HG02870 (cell line): ENCODE measurements at regions not wholly inside any gene's neighbourhood (a gene's known extent, or its start where the extent isn't known, plus 50 kb on each side); places are given as distances from the start of the nearest gene placed in this dataset.
"Not testable (repeated sequence)": the region's sequence is repeated elsewhere in the genome, so short reads cannot be mapped to it uniquely, and the experiment has no call there.

ENCODE experiments used
- ATAC-seq: cut with Tn5 transposase; IDR thresholded peaks from one replicate; pipeline ENCODE4 v1.9.1; 2021; ENCODE audit warnings: mild to moderate bottlenecking, moderate library complexity; ENCODE audit not compliant: unreplicated experiment

DNA sequence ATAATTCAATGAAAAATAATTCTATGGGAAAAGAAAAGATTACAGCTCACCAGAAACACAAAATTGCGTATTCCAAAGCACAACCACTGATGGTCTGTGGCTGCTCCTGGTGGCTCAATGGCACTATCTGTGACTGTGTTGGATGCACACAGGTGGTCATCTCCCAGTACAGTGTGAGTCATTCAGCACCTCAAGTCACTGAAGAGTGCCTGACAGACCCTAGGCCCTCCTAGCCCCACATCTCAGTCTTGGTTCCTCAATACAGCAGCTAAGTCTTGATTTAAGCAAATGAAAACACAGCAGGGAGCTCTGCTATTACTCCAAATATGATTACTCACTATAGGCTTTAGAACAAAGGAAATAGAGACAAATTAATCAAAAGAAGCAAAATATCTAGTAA, 233.4 kb upstream of the FRG1 start:
- peak; percentile 92 for ATAC-seq

GRCh38 chr4:189711956-189712355, 228.7 kb upstream of the FRG1 start:
- ATAC-seq, result not testable (repeated sequence)

- not testable (repeated sequence) for ATAC-seq
Observed at GRCh38 chr4:189721016-189721993, 219.4 kb upstream of the FRG1 start.

DNA sequence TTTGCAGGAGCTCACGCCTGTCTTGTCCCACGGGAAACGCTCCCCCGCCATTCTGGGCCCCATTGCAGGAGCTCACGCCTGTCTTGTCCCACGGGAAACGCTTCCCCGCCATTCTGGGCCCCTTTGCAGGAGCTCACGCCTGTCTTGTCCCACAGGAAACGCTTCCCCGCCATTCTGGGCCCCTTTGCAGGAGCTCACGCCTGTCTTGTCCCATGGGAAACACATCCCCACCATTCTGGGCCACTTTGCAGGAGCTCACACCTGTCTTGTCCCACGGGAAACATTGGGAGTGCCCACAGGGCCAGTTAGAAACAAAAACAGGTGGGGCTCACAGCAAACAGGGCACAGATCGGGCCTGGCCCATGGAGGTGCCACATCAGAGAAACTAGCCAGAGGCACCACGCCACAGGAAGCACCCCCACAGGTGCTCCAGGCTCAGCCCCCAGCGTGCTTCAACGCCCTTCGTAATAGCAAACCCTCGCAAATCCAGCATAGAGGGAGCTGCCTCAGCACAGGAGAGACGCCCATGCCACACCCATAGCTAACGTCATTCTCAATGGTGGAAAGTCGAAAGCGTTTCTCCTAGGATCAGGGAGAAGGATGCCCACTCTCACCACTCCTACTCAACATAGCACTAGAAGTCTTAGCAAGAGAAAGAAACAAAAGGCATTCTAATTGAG, 218.2 kb upstream of the FRG1 start:
- not testable (repeated sequence) for ATAC-seq

GRCh38 chr4:189727982-189728638, 212.6 kb upstream of the FRG1 start:
- ATAC-seq, result not testable (repeated sequence)

GRCh38 chr4:189731989-189732388, 208.7 kb upstream of the FRG1 start:
- ATAC-seq, result not testable (repeated sequence)

GRCh38 chr4:189733507-189733906, 207.2 kb upstream of the FRG1 start:
- not testable (repeated sequence) for ATAC-seq

- not testable (repeated sequence) for ATAC-seq
Observed at GRCh38 chr4:189734648-189735267, 205.9 kb upstream of the FRG1 start.

GRCh38 chr4:189736656-189737055, 204.0 kb upstream of the FRG1 start:
- not testable (repeated sequence) for ATAC-seq

DNA sequence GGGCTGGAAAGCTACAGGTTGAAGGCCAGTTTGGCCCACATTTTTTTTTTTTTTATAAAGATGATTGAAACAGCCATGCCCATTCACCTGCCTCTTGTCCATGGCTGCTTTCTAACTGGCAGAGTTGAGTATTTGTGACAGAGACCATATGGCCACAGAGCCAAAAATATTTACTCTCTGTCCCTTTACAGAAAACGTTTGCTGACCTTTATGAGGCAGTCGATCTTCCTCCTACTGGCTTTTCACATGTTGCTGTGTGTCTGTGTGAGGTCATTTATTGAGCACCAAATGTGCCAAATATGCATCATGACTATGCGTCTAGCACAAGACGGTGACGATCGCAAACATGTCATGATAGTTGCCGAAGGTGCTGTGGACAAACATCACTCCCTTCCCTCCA, 200.6 kb upstream of the FRG1 start:
- not testable (repeated sequence) for ATAC-seq

GRCh38 chr4:189740873-189741272, 199.8 kb upstream of the FRG1 start:
- no peak for ATAC-seq

DNA sequence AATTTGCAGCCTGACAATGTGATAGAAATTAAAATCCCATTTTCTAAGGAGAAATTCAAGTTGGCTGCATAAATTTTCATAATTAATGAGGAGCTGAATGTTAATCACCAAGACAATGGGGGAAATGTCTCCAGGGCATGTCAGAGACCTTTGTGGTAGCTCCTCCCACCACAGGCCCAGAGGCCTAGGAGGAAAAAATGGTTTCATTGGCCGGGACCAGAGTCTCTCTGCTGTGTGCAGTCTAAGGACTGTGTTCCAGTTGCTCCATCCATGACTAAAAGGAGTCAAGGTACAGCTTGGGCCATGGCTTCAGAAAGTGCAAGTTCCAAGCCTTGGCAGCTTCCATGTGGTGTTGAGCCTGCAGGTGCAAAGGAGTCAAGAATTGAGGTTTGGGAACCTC, 187.6 kb upstream of the FRG1 start:
- ATAC-seq, result not testable (repeated sequence)

GRCh38 chr4:189763583-189763982, 177.1 kb upstream of the FRG1 start:
- ATAC-seq, result no peak

DNA sequence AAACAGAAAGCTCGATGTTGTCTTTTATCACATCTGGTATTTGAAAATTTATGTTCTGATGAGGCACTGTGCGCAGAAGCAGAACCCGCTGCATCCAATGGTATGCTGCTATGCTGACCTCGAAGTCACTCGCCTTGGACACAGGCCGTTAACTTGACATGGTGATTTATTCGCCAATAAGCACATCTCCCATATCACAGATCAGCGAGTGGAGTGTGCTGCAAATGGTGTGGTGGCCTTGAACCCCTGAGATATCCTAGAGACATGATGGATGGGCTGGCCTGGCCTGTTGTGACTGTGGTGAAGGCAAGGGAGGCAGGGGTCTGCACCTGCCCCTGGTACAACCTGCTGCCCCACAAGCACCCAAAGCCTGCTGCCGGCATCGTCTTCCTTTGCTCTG, 175.4 kb upstream of the FRG1 start:
- ATAC-seq, result no peak

GRCh38 chr4:189765736-189766135, 174.9 kb upstream of the FRG1 start:
- no peak for ATAC-seq

GRCh38 chr4:189767941-189768340, 172.7 kb upstream of the FRG1 start:
- ATAC-seq, result no peak

DNA sequence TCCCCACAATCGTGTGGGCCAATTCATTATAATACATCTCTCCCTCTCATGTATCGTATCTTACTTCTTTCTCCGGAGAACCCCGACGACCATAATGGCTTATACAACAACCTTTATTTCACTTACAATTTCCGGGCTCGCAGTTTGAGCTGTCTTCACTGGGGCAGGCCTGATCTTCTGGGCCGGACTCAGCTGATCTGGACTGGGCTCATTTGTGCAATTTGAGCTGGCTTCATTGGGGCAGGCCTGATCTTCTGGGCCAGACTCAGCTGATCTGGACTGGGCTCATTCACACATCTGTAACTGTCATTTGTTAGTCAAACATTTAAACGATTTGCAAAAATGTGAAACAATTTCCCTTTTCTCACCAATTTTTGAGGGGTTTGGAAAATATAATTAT, 171.5 kb upstream of the FRG1 start:
- no peak for ATAC-seq

GRCh38 chr4:189771696-189772361, 168.8 kb upstream of the FRG1 start:
- ATAC-seq, result no peak

DNA sequence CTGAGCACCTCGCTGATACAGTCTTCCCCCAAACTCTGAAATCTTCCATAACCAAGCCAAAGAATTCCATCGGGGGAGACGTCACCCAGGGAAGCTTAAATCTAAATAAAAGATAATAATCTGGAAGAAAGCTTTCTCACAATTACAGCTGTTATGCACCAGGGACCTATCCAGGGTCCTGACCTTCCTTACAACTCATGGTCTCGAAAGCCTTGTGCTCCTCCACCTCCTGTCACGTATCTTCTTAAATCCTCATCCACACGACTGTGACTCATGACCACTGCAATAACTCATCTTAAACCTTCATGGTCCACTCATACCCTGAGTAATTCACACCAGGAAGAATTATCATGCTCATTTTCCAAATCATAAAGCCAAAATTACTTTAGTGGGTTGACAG, 166.8 kb upstream of the FRG1 start:
- ATAC-seq, result no peak

DNA sequence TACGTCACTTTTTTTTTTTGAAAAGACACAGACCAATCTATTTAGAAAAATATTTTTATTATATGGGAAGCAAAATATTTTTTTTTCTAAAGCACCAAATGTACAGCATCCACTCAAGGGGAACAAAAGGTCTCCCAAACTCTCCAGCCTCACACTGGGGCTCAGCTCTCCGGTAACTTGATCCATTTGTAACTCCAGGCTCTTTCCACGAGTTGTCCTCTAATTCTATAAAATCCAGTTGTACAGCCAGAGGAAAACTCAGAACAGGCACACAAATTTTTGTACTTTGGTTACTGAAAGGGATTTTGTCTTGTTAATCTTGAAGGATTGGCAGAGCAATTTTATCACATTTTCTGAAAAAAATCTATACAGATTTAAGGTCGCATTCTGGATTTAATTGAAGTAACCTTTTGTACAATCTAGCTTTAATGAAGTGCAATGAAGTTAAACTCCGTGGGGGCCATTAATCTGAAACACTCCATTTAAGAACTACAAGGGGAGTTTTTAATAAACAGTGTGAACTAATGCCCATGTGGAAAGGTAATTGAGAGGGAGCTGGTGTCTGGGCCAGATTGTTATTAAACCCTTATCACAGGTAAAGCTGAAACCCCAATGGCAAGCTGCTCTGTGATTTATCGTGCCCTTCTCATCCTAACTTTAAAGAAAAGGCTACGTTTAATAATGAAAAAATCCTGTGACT, 161.2 kb upstream of the FRG1 start:
- ATAC-seq, result no peak
